H1 (cell line): ENCODE measurements at regions not wholly inside any gene's neighbourhood (a gene's known extent, or its start where the extent isn't known, plus 50 kb on each side); places are given as distances from the start of the nearest gene placed in this dataset.

Experiments
- TF ChIP-seq, protein P1 (sequence below): fragments of 300-600 bp; sonication (generic); IDR thresholded peaks from 2 replicates; pipeline ENCODE4 v1.7.1; 2012; ENCODE audit warnings: low read length, moderate library complexity, mild to moderate bottlenecking, inconsistent platforms; ENCODE audit not compliant: insufficient replicate concordance

DNA sequence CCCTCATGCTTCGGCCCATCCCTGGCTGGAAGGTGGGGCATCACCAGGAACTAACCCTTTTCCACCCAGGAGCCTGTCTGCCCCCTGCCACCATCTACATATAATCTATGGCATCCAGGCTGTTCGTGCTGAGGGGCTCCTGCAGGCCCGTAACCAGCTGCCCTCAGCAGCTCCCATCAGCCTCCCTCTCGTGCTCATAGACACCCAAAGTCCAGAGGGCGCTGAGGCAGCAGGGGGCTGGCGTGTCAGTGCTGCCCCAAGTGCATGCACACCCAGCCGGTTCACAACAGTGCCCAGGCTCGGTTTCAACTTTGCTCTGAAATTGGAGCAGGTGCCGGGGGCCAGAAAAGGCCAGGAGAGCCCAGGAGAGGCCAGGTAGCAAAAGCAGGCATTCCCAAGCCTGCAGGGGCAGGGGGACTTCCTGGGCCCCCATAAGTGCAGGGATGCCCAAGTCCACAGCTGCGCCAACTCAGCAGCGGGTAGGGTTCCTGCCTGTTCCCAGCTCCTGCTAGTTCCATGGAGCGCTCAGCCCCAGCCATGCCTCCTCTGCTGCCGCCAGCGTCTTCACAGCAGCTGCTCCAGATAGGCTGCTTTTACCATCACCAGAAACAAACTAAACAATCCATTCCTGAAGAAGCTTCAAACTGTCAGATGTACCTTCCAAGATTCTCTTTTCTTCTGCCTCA lies 558.2 kb upstream of the GNPDA2 start (continued):
- TF ChIP-seq, protein P1, sequence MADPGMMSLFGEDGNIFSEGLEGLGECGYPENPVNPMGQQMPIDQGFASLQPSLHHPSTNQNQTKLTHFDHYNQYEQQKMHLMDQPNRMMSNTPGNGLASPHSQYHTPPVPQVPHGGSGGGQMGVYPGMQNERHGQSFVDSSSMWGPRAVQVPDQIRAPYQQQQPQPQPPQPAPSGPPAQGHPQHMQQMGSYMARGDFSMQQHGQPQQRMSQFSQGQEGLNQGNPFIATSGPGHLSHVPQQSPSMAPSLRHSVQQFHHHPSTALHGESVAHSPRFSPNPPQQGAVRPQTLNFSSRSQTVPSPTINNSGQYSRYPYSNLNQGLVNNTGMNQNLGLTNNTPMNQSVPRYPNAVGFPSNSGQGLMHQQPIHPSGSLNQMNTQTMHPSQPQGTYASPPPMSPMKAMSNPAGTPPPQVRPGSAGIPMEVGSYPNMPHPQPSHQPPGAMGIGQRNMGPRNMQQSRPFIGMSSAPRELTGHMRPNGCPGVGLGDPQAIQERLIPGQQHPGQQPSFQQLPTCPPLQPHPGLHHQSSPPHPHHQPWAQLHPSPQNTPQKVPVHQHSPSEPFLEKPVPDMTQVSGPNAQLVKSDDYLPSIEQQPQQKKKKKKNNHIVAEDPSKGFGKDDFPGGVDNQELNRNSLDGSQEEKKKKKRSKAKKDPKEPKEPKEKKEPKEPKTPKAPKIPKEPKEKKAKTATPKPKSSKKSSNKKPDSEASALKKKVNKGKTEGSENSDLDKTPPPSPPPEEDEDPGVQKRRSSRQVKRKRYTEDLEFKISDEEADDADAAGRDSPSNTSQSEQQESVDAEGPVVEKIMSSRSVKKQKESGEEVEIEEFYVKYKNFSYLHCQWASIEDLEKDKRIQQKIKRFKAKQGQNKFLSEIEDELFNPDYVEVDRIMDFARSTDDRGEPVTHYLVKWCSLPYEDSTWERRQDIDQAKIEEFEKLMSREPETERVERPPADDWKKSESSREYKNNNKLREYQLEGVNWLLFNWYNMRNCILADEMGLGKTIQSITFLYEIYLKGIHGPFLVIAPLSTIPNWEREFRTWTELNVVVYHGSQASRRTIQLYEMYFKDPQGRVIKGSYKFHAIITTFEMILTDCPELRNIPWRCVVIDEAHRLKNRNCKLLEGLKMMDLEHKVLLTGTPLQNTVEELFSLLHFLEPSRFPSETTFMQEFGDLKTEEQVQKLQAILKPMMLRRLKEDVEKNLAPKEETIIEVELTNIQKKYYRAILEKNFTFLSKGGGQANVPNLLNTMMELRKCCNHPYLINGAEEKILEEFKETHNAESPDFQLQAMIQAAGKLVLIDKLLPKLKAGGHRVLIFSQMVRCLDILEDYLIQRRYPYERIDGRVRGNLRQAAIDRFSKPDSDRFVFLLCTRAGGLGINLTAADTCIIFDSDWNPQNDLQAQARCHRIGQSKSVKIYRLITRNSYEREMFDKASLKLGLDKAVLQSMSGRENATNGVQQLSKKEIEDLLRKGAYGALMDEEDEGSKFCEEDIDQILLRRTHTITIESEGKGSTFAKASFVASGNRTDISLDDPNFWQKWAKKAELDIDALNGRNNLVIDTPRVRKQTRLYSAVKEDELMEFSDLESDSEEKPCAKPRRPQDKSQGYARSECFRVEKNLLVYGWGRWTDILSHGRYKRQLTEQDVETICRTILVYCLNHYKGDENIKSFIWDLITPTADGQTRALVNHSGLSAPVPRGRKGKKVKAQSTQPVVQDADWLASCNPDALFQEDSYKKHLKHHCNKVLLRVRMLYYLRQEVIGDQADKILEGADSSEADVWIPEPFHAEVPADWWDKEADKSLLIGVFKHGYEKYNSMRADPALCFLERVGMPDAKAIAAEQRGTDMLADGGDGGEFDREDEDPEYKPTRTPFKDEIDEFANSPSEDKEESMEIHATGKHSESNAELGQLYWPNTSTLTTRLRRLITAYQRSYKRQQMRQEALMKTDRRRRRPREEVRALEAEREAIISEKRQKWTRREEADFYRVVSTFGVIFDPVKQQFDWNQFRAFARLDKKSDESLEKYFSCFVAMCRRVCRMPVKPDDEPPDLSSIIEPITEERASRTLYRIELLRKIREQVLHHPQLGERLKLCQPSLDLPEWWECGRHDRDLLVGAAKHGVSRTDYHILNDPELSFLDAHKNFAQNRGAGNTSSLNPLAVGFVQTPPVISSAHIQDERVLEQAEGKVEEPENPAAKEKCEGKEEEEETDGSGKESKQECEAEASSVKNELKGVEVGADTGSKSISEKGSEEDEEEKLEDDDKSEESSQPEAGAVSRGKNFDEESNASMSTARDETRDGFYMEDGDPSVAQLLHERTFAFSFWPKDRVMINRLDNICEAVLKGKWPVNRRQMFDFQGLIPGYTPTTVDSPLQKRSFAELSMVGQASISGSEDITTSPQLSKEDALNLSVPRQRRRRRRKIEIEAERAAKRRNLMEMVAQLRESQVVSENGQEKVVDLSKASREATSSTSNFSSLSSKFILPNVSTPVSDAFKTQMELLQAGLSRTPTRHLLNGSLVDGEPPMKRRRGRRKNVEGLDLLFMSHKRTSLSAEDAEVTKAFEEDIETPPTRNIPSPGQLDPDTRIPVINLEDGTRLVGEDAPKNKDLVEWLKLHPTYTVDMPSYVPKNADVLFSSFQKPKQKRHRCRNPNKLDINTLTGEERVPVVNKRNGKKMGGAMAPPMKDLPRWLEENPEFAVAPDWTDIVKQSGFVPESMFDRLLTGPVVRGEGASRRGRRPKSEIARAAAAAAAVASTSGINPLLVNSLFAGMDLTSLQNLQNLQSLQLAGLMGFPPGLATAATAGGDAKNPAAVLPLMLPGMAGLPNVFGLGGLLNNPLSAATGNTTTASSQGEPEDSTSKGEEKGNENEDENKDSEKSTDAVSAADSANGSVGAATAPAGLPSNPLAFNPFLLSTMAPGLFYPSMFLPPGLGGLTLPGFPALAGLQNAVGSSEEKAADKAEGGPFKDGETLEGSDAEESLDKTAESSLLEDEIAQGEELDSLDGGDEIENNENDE = no peak
